ENCODE measurements at regions not wholly inside any gene's neighbourhood (a gene's known extent, or its start where the extent isn't known, plus 50 kb on each side); places are given as distances from the start of the nearest gene placed in this dataset.

- no peak overlapping the region for H3K4me3 ChIP-seq (replicated peaks; ENCODE audit: low read depth, low read length)
- TF ChIP-seq CTCF (IDR thresholded peaks at IDR 0.05; ENCODE audit: insufficient read depth, low read length, poor library complexity, severe bottlenecking), result no peak
- no peaks in the 10 kb centered on the region; the same call in 1 of the 2 replicates for H3K27me3 ChIP-seq (replicated peaks; ENCODE audit: control insufficient read depth, insufficient read depth, low read length)
- no peaks in the 10 kb centered on the region for H3K36me3 ChIP-seq (ENCODE audit: control insufficient read depth, insufficient read depth, low read length)
- no peak for DNase-seq (ENCODE audit: extremely low read depth, insufficient read length)
Measured at GRCh38 chr10:125415964-125416363, 255.6 kb upstream of the CTBP2 start.

GRCh38 chr10:125415006-125415633, 254.8 kb upstream of the CTBP2 start:
- no peak overlapping the region for H3K4me3 ChIP-seq (replicated peaks; ENCODE audit: low read depth, low read length)
- no peak for TF ChIP-seq CTCF (IDR thresholded peaks at IDR 0.05; ENCODE audit: insufficient read depth, low read length, poor library complexity, severe bottlenecking)
- H3K36me3 ChIP-seq (ENCODE audit: control insufficient read depth, insufficient read depth, low read length), result no peaks in the 10 kb centered on the region
- DNase-seq (ENCODE audit: extremely low read depth, insufficient read length), result no peak
- no peaks in the 10 kb centered on the region; the same call in none of the 2 replicates for H3K27me3 ChIP-seq (replicated peaks; ENCODE audit: control insufficient read depth, insufficient read depth, low read length)

- DNase-seq (ENCODE audit: extremely low read depth, insufficient read length), result no peak
- TF ChIP-seq CTCF (IDR thresholded peaks at IDR 0.05; ENCODE audit: insufficient read depth, low read length, poor library complexity, severe bottlenecking), result no peak
- Histone ChIP-seq H3K36me3 (ENCODE audit: control insufficient read depth, insufficient read depth, low read length) (no peaks in the 10 kb centered on the region), H3K4me3 (replicated peaks; ENCODE audit: low read depth, low read length) (no peak overlapping the region), H3K27me3 (replicated peaks; ENCODE audit: control insufficient read depth, insufficient read depth, low read length) (no peaks in the 10 kb centered on the region; the same call in none of the 2 replicates)
Measured at GRCh38 chr10:125411724-125412123, 251.4 kb upstream of the CTBP2 start.

- DNase-seq (ENCODE audit: extremely low read depth, insufficient read length), result no peak
- TF ChIP-seq CTCF (IDR thresholded peaks at IDR 0.05; ENCODE audit: insufficient read depth, low read length, poor library complexity, severe bottlenecking), result no peak
- Histone ChIP-seq H3K36me3 (ENCODE audit: control insufficient read depth, insufficient read depth, low read length) (no peaks in the 10 kb centered on the region), H3K27me3 (replicated peaks; ENCODE audit: control insufficient read depth, insufficient read depth, low read length) (no peaks in the 10 kb centered on the region; the same call in none of the 2 replicates), H3K4me3 (replicated peaks; ENCODE audit: low read depth, low read length) (no peak overlapping the region)
Measured at GRCh38 chr10:125409756-125410155, 249.4 kb upstream of the CTBP2 start.

- no peaks in the 10 kb centered on the region; the same call in 1 of the 2 replicates for H3K27me3 ChIP-seq (replicated peaks; ENCODE audit: control insufficient read depth, insufficient read depth, low read length)
- no peak for TF ChIP-seq CTCF (IDR thresholded peaks at IDR 0.05; ENCODE audit: insufficient read depth, low read length, poor library complexity, severe bottlenecking)
- H3K36me3 ChIP-seq (ENCODE audit: control insufficient read depth, insufficient read depth, low read length), result no peaks in the 10 kb centered on the region
- DNase-seq (ENCODE audit: extremely low read depth, insufficient read length), result no peak
- H3K4me3 ChIP-seq (replicated peaks; ENCODE audit: low read depth, low read length), result no peak overlapping the region
Measured at GRCh38 chr10:125407557-125407956, 247.2 kb upstream of the CTBP2 start.
